ENCODE measurements at regions not wholly inside any gene's neighbourhood (a gene's known extent, or its start where the extent isn't known, plus 50 kb on each side); places are given as distances from the start of the nearest gene placed in this dataset.

DNA sequence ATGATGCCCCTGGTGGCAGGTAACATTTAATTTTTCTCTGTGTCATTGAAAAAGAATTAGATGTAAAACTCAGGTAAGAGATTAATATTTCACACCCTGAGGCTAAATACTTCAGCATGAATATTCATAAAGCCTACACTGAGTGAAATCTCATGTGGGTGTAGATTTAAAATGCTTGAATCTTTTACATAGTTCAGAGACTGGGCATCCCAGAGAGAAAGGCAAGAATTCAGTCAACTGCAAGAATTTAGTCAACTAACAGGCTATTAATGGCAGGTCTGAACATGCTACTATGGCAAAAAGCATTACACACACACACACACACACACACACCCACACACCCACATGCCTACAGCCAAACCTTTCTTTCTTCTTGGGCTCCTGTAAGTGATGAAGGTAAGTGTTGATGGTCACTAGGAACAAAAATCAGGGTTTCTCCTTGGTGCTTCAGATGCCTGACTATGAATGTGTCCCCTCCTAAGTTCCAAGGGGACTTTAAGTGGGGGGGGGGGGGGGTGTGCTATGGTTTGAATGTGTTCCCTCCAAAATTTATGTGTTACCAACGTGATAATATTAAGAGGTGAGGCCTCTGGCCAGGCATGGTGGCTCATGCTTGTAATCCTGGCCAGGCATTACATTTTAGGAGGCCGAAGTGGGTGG, 63.7 kb upstream of the PSMD7 start:
- DNase-seq (ENCODE audit: extremely low read depth in 1 of 2, low read depth in 1 of 2) = no peak

DNA sequence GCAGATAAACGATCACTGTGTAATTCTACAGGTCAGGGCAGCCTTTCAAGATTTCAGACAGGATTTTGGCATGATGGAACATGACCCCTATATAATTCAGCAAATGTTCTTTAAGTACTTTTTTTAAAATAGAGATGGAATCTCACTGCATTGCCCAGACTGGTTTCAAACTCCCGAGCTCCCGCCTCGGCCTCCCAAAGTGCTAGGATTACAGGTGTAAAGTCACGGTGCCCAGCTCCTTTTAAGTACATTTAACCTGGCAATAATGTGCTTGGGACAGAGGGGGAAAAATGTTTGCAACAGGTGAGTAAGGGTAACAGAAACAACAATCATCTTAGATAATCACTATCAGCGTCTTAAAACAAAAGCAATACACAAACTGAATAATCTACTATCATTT, 66.5 kb upstream of the PSMD7 start:
- no peak for DNase-seq (ENCODE audit: extremely low read depth in 1 of 2, low read depth in 1 of 2)

DNA sequence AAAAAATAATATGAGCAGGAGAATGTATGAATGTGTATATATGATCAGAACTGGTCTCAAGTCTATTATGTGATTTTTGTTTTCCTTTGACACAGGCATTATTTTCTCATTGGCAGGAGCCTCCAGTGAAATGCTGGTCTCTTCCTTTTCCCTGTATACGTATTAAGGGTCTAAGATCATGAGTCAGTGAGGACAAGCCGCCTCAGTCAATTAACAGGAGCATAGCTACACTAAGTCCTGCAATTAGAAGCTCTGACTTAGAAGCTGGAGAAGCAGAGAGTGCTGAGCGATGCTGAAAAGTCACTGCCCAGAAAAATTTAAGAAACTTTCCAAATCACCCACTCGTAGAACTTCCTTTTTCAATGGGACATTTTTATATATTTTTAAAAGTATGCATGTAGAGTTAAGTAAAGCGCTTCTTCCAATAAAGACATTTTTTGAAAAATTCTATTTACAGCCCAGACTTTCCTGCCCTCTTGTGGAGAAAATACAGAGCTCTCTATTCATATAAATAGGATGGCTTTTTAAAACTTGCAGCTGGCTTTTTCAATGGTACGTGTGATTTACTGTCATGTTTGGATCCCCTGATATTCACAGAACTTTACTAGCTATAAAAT, 70.2 kb upstream of the PSMD7 start:
- DNase-seq (ENCODE audit: extremely low read depth in 1 of 2, low read depth in 1 of 2) = no peak

DNA sequence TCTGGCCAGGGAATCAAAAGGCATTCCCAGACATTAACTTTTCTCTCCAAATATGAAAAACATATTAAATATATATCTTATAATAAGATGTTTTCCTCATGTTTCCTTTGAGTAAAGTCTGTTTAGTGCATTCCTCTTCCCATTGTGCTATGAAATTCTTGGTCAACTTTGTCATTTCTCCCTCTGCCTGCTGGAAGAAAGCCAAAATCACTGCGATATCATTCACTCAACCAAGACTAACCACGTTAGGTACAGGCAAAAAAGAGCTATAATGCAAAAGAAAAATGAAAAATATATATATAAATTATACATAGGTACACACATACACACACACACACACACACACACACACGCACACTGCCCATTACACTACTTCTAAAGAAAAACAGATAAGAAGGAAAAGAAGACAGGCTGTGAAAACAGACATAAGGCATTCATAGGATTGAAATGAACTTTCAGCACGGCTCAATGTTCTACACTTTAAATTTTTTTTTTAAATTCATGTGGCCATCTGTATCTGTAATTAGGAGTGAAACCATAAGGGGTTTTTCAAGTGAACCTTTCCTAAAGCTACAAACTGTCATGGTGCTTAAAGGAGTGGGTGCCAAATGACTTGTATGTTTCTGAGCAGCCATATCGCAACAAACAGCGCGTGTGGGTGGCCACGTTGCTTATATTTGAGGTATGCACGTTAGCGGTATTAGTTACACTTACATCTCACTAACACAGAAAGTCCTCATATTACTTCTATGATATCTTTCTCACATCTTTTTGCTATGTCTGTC, 71.6 kb upstream of the PSMD7 start:
- no peak for DNase-seq (ENCODE audit: extremely low read depth in 1 of 2, low read depth in 1 of 2)

DNA sequence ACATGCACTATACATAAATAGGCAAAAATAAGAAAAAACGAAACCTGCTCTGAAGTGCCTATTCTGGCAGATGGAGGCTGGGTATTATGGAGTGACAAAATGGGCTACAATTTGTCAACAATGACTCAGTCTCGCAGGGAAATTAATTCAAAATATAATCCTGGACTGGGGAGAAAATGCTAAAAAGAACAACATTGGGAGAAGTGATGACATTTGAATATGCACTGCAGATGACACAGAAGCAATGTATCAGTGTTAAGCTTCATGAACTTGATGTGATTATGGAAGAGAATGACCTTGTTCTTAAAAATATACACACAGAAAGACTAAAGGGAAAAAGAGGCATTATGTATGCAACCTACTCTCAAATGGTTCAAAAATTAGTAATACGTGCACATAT, 74.8 kb upstream of the PSMD7 start:
- no peak for DNase-seq (ENCODE audit: extremely low read depth in 1 of 2, low read depth in 1 of 2)

DNA sequence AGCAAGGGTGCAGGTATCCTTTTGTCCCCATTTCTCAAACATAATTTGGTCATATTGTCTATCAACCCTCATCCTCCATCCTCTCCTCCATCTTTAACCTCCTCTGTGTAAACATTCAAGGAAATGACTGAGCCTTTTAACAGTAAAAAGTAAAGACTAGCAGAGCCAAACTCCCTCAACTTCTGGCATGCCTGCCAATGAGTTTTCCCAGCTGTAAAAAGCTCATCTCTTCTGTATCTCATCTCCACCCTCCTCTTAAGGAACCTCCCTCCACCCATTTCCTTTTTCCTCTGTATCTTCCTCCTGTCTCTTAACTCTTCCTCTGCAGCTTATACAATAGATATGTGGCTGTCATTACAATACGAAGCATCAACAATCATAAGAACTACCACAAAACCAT, 76.9 kb upstream of the PSMD7 start:
- DNase-seq (ENCODE audit: extremely low read depth in 1 of 2, low read depth in 1 of 2) = no peak

DNA sequence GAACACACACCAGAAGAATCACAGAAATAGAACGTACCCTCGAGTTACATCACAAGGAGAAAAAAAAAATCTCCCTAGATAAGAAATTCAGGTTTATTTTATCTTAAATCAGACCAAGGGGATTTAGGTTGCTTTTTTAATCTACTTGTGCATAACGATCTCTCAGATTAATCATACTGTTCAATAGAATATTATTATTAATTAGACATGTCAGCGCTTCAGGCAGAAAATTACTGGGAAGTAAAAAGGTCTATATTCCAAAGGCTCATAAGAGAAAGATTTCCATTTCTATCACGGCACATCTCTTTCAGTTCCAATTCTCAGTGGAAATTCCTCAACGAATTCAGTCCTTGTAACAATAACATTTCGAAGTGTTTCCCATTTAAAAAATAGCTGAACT, 77.7 kb upstream of the PSMD7 start:
- no peak for DNase-seq (ENCODE audit: extremely low read depth in 1 of 2, low read depth in 1 of 2)

DNA sequence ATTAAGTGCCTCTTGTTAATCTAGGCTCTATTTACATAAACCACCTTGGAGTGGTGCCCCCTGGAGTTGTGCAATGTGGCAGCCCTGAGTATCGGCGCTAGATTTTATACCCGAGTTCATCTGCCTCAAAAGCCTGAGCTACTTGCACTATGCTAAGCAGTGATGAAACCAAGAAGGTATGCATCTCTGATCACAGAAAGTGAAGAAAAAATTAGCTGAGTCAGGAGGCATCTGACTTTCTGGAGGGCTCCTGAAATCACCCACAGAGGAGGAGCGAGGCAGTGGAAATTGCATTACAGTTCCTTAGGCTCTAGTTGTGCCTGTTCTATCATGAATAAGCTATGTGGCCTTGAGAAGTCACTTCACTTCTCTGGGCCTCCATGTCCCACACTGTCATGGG, 80.3 kb upstream of the PSMD7 start:
- DNase-seq (ENCODE audit: extremely low read depth in 1 of 2, low read depth in 1 of 2) = no peak

DNA sequence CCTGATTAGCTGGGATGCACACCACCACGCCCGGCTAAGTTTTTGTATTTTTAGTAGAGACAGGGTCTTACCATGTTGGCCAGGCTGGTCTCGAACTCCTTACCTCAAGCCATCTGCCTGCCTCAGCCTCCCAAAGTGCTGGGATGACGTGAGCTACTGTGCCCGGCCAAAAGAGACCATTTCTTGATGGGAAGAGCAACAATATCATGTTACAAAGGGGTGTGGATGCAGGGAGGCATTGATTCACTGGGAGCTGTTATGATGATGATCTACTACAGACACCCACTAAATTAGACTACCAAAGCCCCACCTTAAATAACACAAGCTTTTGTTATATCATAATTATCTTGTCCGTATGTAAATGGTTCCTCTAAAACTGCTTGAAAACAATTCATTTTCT, 81.4 kb upstream of the PSMD7 start:
- DNase-seq (ENCODE audit: extremely low read depth in 1 of 2, low read depth in 1 of 2) = no peak

DNA sequence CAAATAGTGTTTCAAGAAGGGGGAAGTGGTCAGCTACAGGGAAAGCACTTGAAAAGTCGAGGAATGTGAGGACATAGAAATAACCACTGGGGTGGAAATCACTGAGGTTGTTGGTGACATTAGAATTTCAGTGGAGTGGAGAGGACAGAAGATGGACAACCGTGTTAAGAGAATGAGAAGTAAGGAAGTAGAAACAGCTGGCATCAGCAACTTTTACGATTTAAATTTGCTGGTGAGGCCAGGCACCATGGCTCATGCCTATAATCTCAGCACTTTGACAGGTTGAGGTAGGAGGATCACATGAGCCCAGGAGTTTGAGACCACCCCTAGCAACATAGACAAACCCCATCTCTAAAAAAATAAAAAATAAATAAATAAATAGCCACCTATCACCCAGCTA, 83.2 kb upstream of the PSMD7 start:
- DNase-seq (ENCODE audit: extremely low read depth in 1 of 2, low read depth in 1 of 2) = no peak

DNA sequence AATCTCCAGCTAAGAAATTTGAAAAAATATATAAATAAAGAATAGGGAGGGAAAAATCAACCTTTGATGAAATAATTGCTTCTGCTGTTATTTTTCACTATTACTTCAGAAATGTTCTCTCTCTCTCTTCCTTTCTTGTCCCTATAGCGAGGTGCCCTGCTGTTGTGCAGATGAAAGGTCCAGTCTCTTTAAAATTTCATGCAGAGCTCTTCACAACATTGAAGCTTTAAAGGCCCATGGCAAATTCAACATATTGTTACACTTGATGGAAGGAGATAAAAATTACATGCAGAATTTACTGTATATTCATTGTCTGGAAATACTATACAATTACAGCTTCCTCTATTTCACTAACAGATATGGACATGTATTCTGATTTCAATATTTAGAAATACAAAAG, 86.4 kb upstream of the PSMD7 start:
- no peak for DNase-seq (ENCODE audit: extremely low read depth in 1 of 2, low read depth in 1 of 2)

DNA sequence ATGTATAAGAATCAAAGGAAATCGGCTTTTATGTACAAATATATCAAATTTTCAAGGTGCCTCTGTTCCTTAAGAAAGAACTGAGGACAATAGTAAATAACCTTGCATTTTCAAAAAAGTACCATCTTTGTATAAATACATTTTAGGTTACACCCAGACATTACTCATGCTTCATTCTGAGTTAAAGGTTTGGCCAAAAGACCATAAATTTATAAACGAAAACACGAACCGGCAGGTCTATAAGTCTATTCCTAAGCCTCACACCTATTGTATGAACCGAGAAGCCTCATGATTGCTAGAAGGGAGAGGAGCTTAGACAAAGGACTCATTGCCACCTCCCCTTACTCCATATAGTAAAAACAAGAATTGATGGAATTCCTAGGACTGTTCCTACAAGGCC, 94.6 kb upstream of the PSMD7 start:
- DNase-seq (ENCODE audit: extremely low read depth in 1 of 2, low read depth in 1 of 2) = no peak

DNA sequence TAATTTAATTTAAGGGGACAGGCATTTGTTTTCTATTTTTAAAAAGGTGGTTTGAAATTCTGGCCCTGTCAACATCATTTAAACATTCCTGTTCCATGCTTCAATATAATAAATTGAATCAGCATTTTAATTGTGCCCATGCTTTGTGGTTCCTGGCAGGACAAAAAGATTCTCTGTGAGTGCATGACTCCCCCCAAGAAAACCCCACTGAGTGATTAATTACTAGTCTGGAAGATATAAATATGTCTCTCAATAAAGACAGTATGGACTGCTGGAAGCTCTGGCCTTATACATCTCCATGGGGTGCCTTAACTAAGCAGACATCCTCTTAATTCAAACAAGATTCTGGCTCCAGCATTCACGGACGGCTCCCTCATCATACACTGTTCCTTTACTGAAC, 95.0 kb upstream of the PSMD7 start:
- no peak for DNase-seq (ENCODE audit: extremely low read depth in 1 of 2, low read depth in 1 of 2)

DNA sequence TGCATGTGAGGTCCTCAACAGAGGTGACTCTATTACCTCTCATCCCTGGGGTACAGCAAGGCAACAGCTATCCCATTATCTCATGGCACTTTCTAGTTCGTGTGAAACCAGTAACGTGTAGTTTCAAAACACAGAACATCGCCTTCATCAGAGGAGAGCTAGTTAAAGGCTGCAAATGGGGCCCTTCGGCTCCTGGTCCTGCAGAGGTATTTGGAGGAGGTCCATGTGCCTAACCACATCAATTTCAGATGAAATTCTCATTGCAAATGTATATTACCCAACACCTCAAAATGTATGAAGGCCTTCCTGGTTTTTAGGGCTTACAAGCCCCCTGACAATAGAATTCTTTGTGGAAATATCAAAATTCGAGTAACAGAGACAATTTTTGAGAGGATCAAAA, 95.7 kb upstream of the PSMD7 start:
- no peak for DNase-seq (ENCODE audit: extremely low read depth in 1 of 2, low read depth in 1 of 2)

DNA sequence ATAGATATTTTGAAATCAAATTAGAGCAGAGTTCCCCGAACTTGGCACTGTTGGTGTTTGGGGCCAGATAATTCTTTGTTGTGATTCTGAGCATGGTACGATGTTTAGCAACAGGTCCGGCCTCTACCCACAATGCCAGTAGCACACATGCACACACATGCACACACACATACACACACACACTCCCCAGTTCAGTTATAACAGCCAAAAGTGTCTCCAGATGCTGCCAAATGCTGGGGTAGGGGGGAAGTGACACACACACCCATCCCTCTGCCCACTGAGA, 96.8 kb upstream of the PSMD7 start:
- DNase-seq (ENCODE audit: extremely low read depth in 1 of 2, low read depth in 1 of 2) = no peak

DNA sequence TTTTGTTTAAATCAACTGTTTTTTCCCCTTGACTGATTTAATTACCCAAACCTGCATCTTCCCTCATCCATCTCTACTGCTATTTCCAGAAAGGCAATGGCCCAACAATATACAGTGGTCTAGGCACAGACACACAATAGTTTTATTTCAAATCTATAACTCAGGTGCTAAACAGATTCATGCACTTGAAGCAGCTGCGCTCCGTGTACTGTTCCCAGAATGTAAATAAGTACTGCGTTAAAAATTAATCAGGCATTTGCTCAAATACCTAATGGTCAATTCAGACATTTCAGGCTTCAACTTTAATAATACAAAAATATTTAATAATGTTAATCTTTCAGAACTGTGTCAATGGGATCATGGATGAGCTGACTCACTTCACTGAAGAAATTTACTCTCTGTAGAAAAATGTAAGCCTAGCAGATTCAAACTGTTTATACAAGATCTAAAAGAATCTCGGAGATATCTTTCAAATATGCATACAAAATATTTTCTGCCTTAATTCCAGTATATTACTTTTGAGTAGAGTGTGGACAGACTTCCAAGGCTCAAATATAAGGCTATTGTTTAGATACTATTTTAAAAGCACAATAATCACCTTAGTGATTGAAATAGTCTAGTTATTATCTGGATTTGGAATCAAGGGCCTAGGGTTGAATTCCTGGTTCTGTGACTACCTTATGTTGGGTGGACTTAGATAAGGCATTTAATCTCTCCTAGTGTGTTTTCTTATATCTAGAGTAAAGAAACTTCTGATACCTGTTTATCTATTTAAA, 97.4 kb upstream of the PSMD7 start:
- no peak for DNase-seq (ENCODE audit: extremely low read depth in 1 of 2, low read depth in 1 of 2)

DNA sequence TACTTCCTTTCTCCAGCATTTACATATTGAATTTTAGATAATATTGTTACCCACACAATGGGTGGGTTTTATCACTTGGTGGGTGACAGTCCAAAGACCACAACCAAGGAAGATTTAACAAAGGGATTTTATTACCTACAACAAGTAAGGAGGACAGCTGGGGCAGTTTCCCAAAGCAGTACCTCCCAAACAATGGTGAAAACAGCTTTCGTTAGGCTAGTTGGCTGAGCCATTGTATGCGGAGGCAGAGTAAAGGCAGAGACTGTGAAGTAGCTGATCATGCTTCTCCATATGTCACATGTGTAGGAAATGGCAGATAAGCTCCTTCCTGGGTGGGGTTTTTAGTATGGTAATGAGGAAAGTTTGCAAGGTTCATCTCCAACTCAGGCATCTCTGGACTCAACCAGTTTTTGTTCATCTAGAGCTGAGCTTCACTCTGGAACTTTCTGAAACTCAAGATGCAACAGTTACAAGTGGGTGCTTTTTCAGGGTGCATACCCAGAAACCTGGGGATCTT, 104.3 kb upstream of the PSMD7 start:
- DNase-seq (ENCODE audit: extremely low read depth in 1 of 2, low read depth in 1 of 2) = no peak

DNA sequence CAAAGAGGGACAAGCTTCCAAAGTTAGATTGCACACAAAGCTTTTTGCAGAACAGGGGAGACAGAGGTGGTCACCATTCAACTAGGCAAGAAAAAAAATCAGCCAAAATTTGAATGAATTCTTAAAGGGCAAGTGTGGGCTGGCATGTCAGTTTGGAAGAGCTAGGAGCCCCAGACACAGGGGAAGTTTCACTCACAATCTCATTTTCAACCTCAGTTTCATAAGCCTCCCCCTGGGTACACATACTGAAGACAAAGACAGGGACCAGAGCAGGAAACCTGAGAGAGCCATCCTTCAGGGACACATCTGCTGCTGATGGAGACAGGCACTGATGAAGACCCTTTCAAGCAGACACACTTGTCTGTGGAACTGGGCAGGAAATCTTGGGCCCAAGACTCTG, 106.3 kb upstream of the PSMD7 start:
- DNase-seq (ENCODE audit: extremely low read depth in 1 of 2, low read depth in 1 of 2) = no peak

DNA sequence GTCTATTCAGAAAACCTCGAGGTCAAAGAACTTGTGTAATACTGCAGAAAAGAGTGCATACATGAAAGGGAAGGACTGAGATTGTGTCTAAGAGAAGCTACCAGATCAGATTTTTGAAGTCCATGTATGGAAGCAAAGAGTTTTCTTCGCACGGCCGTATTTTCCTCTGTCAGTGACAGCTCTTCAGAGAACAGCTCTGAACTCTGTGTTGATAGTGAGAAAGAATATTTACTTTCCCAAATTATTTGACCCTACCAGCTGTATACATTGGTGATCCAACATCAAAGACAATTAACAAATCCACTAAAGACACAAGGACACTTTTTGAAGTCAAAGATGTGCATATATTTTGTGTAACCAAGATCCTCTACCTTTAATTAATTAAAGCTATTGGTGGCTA, 107.8 kb upstream of the PSMD7 start:
- no peak for DNase-seq (ENCODE audit: extremely low read depth in 1 of 2, low read depth in 1 of 2)

DNA sequence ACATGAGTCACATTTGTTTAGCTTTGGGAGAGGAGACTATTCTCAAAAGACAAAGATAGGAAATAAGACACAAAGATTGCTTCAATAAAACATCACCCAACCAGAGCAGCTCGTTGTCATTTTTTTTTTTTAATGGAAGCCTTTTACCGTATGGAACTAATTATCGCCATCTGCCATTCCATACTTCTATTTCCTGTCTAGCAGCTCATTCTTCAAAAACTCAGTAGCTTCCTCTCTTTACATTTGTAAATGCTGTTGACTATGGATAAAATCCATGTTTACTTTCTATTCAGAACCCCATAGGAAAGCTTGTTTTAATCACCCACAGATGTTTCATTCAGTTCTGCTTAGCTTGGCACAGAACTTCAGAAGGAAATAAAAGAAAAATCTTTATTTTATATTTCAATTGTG, 110.0 kb upstream of the PSMD7 start:
- no peak for DNase-seq (ENCODE audit: extremely low read depth in 1 of 2, low read depth in 1 of 2)

DNA sequence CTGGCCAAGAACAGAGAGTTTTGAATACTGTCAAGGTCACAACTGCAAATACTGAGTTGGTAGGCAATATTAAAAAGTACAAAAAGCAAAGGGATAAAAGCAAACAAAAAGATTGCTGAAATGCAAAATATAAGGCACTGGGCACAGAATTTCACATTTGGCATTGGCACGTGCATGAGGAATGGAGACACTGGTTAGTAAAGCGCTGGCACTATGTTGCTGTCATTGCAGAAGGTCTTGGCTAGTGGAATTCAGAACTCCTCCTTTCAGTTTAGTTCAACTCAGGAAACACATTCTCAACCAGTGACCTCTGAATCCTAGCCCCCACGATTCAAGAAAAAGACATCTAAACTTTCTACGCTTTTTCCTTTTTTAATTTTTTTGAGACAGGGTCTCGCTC, 111.8 kb upstream of the PSMD7 start:
- DNase-seq (ENCODE audit: extremely low read depth in 1 of 2, low read depth in 1 of 2) = no peak
